ENCODE measurements at regions not wholly inside any gene's neighbourhood (a gene's known extent, or its start where the extent isn't known, plus 50 kb on each side); places are given as distances from the start of the nearest gene placed in this dataset.

DNA sequence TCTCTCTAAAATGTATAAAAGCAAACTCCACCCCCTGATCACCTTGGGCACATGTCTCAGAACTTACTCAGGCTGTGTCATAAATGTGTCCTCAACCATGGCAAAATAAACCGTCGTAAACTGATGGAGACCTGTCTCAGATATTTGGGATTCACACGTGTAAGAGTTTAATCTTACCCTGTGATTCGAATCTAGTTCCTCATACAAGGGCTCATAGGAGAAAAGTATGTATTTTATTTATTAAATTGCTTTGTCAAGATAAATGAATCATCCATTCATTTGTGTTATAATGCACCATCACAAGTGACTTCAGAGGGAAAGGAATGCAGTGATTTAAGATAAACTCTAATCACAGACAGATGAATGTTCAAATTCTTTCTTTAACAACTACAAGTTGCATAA, 712.5 kb upstream of the LRATD1 start:
- no peak for TF ChIP-seq MXD4 (CRISPR knock-in tag; IDR thresholded peaks at IDR 0.05; ENCODE audit: borderline replicate concordance)
- TF ChIP-seq, protein P1, sequence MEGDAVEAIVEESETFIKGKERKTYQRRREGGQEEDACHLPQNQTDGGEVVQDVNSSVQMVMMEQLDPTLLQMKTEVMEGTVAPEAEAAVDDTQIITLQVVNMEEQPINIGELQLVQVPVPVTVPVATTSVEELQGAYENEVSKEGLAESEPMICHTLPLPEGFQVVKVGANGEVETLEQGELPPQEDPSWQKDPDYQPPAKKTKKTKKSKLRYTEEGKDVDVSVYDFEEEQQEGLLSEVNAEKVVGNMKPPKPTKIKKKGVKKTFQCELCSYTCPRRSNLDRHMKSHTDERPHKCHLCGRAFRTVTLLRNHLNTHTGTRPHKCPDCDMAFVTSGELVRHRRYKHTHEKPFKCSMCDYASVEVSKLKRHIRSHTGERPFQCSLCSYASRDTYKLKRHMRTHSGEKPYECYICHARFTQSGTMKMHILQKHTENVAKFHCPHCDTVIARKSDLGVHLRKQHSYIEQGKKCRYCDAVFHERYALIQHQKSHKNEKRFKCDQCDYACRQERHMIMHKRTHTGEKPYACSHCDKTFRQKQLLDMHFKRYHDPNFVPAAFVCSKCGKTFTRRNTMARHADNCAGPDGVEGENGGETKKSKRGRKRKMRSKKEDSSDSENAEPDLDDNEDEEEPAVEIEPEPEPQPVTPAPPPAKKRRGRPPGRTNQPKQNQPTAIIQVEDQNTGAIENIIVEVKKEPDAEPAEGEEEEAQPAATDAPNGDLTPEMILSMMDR (IDR thresholded peaks at IDR 0.05) = no peak
- TF ChIP-seq, protein P2, sequence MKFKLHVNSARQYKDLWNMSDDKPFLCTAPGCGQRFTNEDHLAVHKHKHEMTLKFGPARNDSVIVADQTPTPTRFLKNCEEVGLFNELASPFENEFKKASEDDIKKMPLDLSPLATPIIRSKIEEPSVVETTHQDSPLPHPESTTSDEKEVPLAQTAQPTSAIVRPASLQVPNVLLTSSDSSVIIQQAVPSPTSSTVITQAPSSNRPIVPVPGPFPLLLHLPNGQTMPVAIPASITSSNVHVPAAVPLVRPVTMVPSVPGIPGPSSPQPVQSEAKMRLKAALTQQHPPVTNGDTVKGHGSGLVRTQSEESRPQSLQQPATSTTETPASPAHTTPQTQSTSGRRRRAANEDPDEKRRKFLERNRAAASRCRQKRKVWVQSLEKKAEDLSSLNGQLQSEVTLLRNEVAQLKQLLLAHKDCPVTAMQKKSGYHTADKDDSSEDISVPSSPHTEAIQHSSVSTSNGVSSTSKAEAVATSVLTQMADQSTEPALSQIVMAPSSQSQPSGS (CRISPR knock-in tag; IDR thresholded peaks at IDR 0.05; ENCODE audit: borderline replicate concordance, low read depth) = no peak

Measured in WTC11 (cell line).